Pancreas (tissue), 10 donors: ENCODE measurements at regions not wholly inside any gene's neighbourhood (a gene's known extent, or its start where the extent isn't known, plus 50 kb on each side); places are given as distances from the start of the nearest gene placed in this dataset.

ENCODE experiments used
- ATAC-seq, 4 donors: fragments of 200-7000 bp; cut with Tn5 transposase; one replicate each; pipeline versions ENCODE4 v1.8.0 to v1.9.1; 2020; ENCODE audit warnings: mild to moderate bottlenecking in 4 of 4, moderate library complexity in 4 of 4
- DNase-seq, 6 donors: peaks; one replicate each; pipeline ENCODE4 v3.0.0-alpha.2; 2020
- FAIRE-seq: peaks from 2 replicates; lab custom pipeline; 2012; peaks lifted over from hg19 to GRCh38; lab: Jason Lieb, UNC
- H3K27ac ChIP-seq, 4 donors: fragments of 200-600 bp; sonication (generic); 1 replicate in 3 of 4; 2 replicates in 1 of 4; pipeline versions ENCODE4 v1.5.0 to v1.8.0; 2020
- H3K27me3 ChIP-seq, 4 donors: fragments of 200-600 bp; one replicate each; pipeline ENCODE4 v1.8.0; 2021
- H3K36me3 ChIP-seq, 3 donors: fragments of 200-600 bp; sonication (generic) in 1 of 3; one replicate each; pipeline versions ENCODE4 v1.5.0 to v1.8.0; 2020 to 2021
- H3K4me1 ChIP-seq, 3 donors: fragments of 200-600 bp; one replicate each; pipeline ENCODE4 v1.8.0; 2021
- H3K4me3 ChIP-seq, 4 donors: fragments of 200-600 bp; sonication (generic) in 2 of 4; one replicate each; pipeline versions ENCODE4 v1.5.0 to v1.8.0; 2020 to 2021
- H3K9me3 ChIP-seq, 4 donors: fragments of 200-600 bp; one replicate each; pipeline ENCODE4 v1.8.0; 2021
- CTCF ChIP-seq, 4 donors: fragments of 200-600 bp; sonication (generic) in 3 of 4; IDR thresholded peaks; one replicate each; pipeline versions ENCODE4 v1.5.0 to v1.8.0; 2021; ENCODE audit warnings: antibody characterized with exemption in 4 of 4
- WGBS, 2 donors: extraction: QIAGEN DNeasy Blood & Tissue Kit; methylation state at CpG; one replicate each; pipeline ENCODE4 v1.1.7; 2013; 5-methylcytosine and 5-hydroxymethylcytosine counted together
- intact Hi-C, 3 donors: fragments of 100-400 bp; cut with DNase I; formaldehyde crosslinking; loops; one replicate each; pipeline versions ENCODE4 v1.11.1 to v1.14.2; 2022
- donor health status: healthy with polysubstance abuse.
- donor health status: DM: no; HTN: no; CAD: no; lungs with moderate emphysema.
- donor health status: DM: no; HTN: no; CAD: no.
- donor health status: control.
- donor health status: control.
- donor health status: Bipolar disorder and iron deficiency.
- donor health status: DM: yes; HTN: yes; CAD: no.
- donor health status: DM: no; HTN: no; CAD: no.
- donor health status: DM: no; HTN: no; CAD: no.
- donor health status: DM: yes; HTN: yes; CAD: no.

- TF ChIP-seq CTCF (IDR thresholded peaks at IDR 0.05), result no peak
Observed at GRCh38 chr13:53311561-53311960, 282.9 kb downstream of the OLFM4 start.

GRCh38 chr13:53321296-53321801 is 292.7 kb downstream of the OLFM4 start:
- H3K36me3 ChIP-seq, result no peaks in the 10 kb centered on the region
- no peaks in the 10 kb centered on the region for H3K9me3 ChIP-seq
- ATAC-seq, result no peak
- intact Hi-C loops, result no loop called here
- TF ChIP-seq CTCF (IDR thresholded peaks at IDR 0.05), result no peak
- no peaks in the 10 kb centered on the region for H3K4me1 ChIP-seq
- H3K4me3 ChIP-seq, result no peak overlapping the region
- DNase-seq, result no peak
- no peaks in the 10 kb centered on the region for H3K27me3 ChIP-seq
- H3K27ac ChIP-seq, result no peak overlapping the region
- FAIRE-seq, result no peak
- 72 to 73% methylated on average over 2 of the region's 2 CpGs for WGBS, 2 donors

More at GRCh38 chr13:53311561-53311960, 282.9 kb downstream of the OLFM4 start:
- H3K4me1 ChIP-seq, result no peaks in the 10 kb centered on the region
- no peaks in the 10 kb centered on the region for H3K9me3 ChIP-seq
- no peaks in the 10 kb centered on the region for H3K27me3 ChIP-seq
- DNase-seq (no peak), ATAC-seq (no peak), FAIRE-seq (no peak)
- WGBS, 2 donors, result 9 to 21% methylated on average over 1 of the region's 1 CpG
- H3K4me3 ChIP-seq, result no peak overlapping the region
- H3K36me3 ChIP-seq, result no peaks in the 10 kb centered on the region
- intact Hi-C loops, result no loop called here
- H3K27ac ChIP-seq, result no peak overlapping the region

- ATAC-seq (no peak), FAIRE-seq (no peak), DNase-seq (no peak)
- 43 to 53% methylated on average over 2 of the region's 2 CpGs for WGBS, 2 donors
- Histone ChIP-seq H3K27ac (no peak overlapping the region), H3K4me3 (no peak overlapping the region), H3K4me1 (no peaks in the 10 kb centered on the region), H3K36me3 (no peaks in the 10 kb centered on the region), H3K27me3 (no peaks in the 10 kb centered on the region), H3K9me3 (no peaks in the 10 kb centered on the region)
- intact Hi-C loops, result no loop called here
- TF ChIP-seq CTCF (IDR thresholded peaks at IDR 0.05), result no peak
Observed at GRCh38 chr13:53324656-53325055, 296.0 kb downstream of the OLFM4 start.

GRCh38 chr13:53326716-53327115 is 298.1 kb downstream of the OLFM4 start:
- intact Hi-C loops, result no loop called here
- FAIRE-seq (no peak), DNase-seq (no peak), ATAC-seq (no peak)
- Histone ChIP-seq H3K4me3 (no peak overlapping the region), H3K36me3 (no peaks in the 10 kb centered on the region), H3K4me1 (no peaks in the 10 kb centered on the region), H3K27me3 (no peaks in the 10 kb centered on the region), H3K9me3 (no peaks in the 10 kb centered on the region), H3K27ac (no peak overlapping the region)
- TF ChIP-seq CTCF (IDR thresholded peaks at IDR 0.05), result no peak
- WGBS, 2 donors, result 34 to 52% methylated on average over 1 of the region's 1 CpG

- FAIRE-seq (no peak), DNase-seq (no peak), ATAC-seq (no peak)
- TF ChIP-seq CTCF (IDR thresholded peaks at IDR 0.05), result no peak
- intact Hi-C loops, result no loop called here
- Histone ChIP-seq H3K27ac (no peak overlapping the region), H3K27me3 (no peaks in the 10 kb centered on the region), H3K4me3 (no peak overlapping the region), H3K36me3 (no peaks in the 10 kb centered on the region), H3K4me1 (no peaks in the 10 kb centered on the region), H3K9me3 (no peaks in the 10 kb centered on the region)
- 46 to 54% methylated on average over 4 of the region's 4 CpGs for WGBS, 2 donors
Observed at GRCh38 chr13:53327680-53328315, 299.2 kb downstream of the OLFM4 start.
